ENCODE measurements at regions not wholly inside any gene's neighbourhood (a gene's known extent, or its start where the extent isn't known, plus 50 kb on each side); places are given as distances from the start of the nearest gene placed in this dataset.
"Not testable (repeated sequence)": the region's sequence is repeated elsewhere in the genome, so short reads cannot be mapped to it uniquely, and the experiment has no call there.

GRCh38 chr2:111319552-111319951, 198.8 kb downstream of the BCL2L11 start:
- TF ChIP-seq EZH2phosphoT487 (IDR thresholded peaks at IDR 0.05; ENCODE audit: insufficient read depth, low read depth); EZH2 (IDR thresholded peaks at IDR 0.05; ENCODE audit: insufficient read depth, poor library complexity, severe bottlenecking): not testable (repeated sequence)

Measured in GM23248 (cell line).